ENCODE measurements at regions not wholly inside any gene's neighbourhood (a gene's known extent, or its start where the extent isn't known, plus 50 kb on each side); places are given as distances from the start of the nearest gene placed in this dataset.

DNA sequence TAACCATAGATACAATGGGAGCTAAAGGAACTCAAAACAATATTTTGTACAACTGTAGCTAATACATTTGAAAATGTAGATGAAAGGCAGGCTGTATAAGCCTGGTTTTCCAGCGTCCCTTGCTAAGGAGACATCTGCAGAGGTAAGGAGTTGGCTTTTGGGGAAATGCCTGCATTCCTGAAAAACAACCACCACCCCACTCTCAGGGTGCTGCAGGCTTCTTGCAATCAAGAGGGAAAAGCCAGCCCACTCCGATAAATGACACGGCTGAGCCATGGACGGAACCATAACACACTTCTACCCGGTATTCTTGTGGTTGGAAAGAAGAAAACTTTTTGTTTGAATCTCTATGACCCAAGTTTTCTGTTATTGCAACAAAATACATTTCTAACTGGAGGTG, 200.3 kb downstream of the TEX36 start:
- TF ChIP-seq, protein P1, sequence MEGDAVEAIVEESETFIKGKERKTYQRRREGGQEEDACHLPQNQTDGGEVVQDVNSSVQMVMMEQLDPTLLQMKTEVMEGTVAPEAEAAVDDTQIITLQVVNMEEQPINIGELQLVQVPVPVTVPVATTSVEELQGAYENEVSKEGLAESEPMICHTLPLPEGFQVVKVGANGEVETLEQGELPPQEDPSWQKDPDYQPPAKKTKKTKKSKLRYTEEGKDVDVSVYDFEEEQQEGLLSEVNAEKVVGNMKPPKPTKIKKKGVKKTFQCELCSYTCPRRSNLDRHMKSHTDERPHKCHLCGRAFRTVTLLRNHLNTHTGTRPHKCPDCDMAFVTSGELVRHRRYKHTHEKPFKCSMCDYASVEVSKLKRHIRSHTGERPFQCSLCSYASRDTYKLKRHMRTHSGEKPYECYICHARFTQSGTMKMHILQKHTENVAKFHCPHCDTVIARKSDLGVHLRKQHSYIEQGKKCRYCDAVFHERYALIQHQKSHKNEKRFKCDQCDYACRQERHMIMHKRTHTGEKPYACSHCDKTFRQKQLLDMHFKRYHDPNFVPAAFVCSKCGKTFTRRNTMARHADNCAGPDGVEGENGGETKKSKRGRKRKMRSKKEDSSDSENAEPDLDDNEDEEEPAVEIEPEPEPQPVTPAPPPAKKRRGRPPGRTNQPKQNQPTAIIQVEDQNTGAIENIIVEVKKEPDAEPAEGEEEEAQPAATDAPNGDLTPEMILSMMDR (IDR thresholded peaks at IDR 0.05 in 2 of 3, conservative IDR thresholded peaks at IDR 0.05 in 1 of 3; ENCODE audit: control insufficient read depth in 2 of 3, extremely low read depth in 1 of 3, insufficient read depth in 1 of 3, low read depth in 3 of 3, low read length in 3 of 3), result no peak
- no peak for TF ChIP-seq RFX5 (IDR thresholded peaks at IDR 0.05; ENCODE audit: low read depth, low read length)
- no peak for TF ChIP-seq REST (IDR thresholded peaks at IDR 0.05; ENCODE audit: low read depth, low read length)
- TF ChIP-seq GABPA (IDR thresholded peaks at IDR 0.05; ENCODE audit: low read depth), result no peak
- TF ChIP-seq ATF2 (IDR thresholded peaks at IDR 0.05; ENCODE audit: low read length), result no peak
- no peak for TF ChIP-seq SMAD1 (IDR thresholded peaks at IDR 0.05; ENCODE audit: low read depth, partially characterized antibody)
- TF ChIP-seq ZNF217 (IDR thresholded peaks at IDR 0.05), result no peak
- TF ChIP-seq ATF7 (IDR thresholded peaks at IDR 0.05; ENCODE audit: low read depth), result no peak
- no peak for TF ChIP-seq EZH2 (IDR thresholded peaks at IDR 0.05; ENCODE audit: borderline replicate concordance, control insufficient read depth, low read depth, low read length)
